Right renal cortex interstitium (tissue), 3 donors: ENCODE measurements at regions not wholly inside any gene's neighbourhood (a gene's known extent, or its start where the extent isn't known, plus 50 kb on each side); places are given as distances from the start of the nearest gene placed in this dataset.

Experiments used
- DNase-seq, 3 donors: peaks; one replicate each; pipeline ENCODE4 v3.0.0-alpha.2; 2013; ENCODE audit warnings: low read depth in 3 of 3, low spot score in 2 of 3

- DNase-seq, result no peak
Measured at GRCh38 chr9:1414711-1415131, 364.6 kb downstream of the DMRT2 start.

- no peak for DNase-seq
Measured at GRCh38 chr9:1415146-1415545, 365.0 kb downstream of the DMRT2 start.

GRCh38 chr9:1416261-1416660, 366.1 kb downstream of the DMRT2 start:
- DNase-seq, result no peak

GRCh38 chr9:1421436-1421835, 371.3 kb downstream of the DMRT2 start:
- no peak for DNase-seq

- DNase-seq, result no peak
Measured at GRCh38 chr9:1427875-1428274, 377.7 kb downstream of the DMRT2 start.

GRCh38 chr9:1429297-1429696, 379.1 kb downstream of the DMRT2 start:
- DNase-seq, result no peak

- DNase-seq, result no peak
Measured at GRCh38 chr9:1431461-1431860, 381.3 kb downstream of the DMRT2 start.

GRCh38 chr9:1434052-1434767, 384.1 kb downstream of the DMRT2 start:
- DNase-seq, result no peak

GRCh38 chr9:1434811-1435210, 384.7 kb downstream of the DMRT2 start:
- DNase-seq, result no peak

GRCh38 chr9:1440256-1440655, 390.1 kb downstream of the DMRT2 start:
- no peak for DNase-seq

- DNase-seq, result no peak
Measured at GRCh38 chr9:1442105-1442504, 391.9 kb downstream of the DMRT2 start.

- no peak for DNase-seq
Measured at GRCh38 chr9:1443450-1443849, 393.3 kb downstream of the DMRT2 start.

GRCh38 chr9:1446671-1447070, 396.5 kb downstream of the DMRT2 start:
- no peak for DNase-seq

- DNase-seq, result no peak
Measured at GRCh38 chr9:1453636-1454035, 403.5 kb downstream of the DMRT2 start.

GRCh38 chr9:1454211-1454610, 404.1 kb downstream of the DMRT2 start:
- no peak for DNase-seq

- no peak for DNase-seq
Measured at GRCh38 chr9:1454616-1455347, 404.6 kb downstream of the DMRT2 start.

GRCh38 chr9:1455766-1456165, 405.6 kb downstream of the DMRT2 start:
- DNase-seq, result no peak

- DNase-seq, result no peak
Measured at GRCh38 chr9:1456301-1457024, 406.3 kb downstream of the DMRT2 start.

- no peak for DNase-seq
Measured at GRCh38 chr9:1457460-1457859, 407.3 kb downstream of the DMRT2 start.

- DNase-seq, result no peak
Measured at GRCh38 chr9:1458503-1458902, 408.3 kb downstream of the DMRT2 start.

GRCh38 chr9:1460143-1460769, 410.1 kb downstream of the DMRT2 start:
- DNase-seq, result no peak
